ENCODE measurements at regions not wholly inside any gene's neighbourhood (a gene's known extent, or its start where the extent isn't known, plus 50 kb on each side); places are given as distances from the start of the nearest gene placed in this dataset.

DNA sequence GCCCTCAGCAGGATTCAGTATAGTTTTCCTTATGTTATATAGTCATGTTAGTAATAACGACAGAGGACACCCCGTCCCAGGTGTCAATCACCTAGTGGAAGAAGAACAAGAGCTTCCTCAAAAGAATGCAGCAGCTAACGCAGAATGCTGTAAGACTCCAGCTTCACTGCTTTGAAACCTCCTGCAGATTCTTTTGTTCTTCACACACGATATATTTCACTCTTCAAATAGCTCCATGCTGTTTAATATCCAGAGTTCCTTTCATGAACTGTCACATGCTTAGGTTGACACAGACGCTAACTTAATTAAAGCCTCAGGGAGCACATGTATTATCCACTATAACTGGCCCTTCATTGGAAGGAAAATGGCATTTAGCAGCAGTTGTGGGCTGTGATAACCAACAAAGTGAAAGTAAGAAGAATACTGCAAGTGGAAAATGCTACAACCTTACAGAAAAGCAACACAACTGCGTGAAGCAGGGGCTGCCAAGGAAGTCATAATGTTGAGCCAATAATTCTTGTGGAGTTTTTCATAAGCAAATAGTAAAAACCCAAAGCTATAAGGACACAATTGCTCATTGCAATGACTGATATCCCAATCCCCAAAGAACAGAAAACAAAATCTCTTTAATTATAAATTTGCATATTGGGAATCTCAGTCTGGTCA lies 387.5 kb downstream of the PLK2 start:
- no peak overlapping the region for H3K9ac ChIP-seq (ENCODE audit: control insufficient read depth, extremely low read depth, insufficient read depth, low read length)
- no peaks in the 10 kb centered on the region for H3K4me1 ChIP-seq (ENCODE audit: control insufficient read depth, extremely low read depth, insufficient read depth, low read length)
- no peaks in the 10 kb centered on the region for H3K27me3 ChIP-seq (ENCODE audit: control insufficient read depth, extremely low read depth, insufficient read depth, low read length)
- H3K4me2 ChIP-seq (ENCODE audit: control insufficient read depth, extremely low read depth, insufficient read depth, low read depth, low read length), result no peak overlapping the region
- no peak for FAIRE-seq
- H3K27ac ChIP-seq (ENCODE audit: control insufficient read depth, insufficient read depth, low read length), result no peak overlapping the region
- no peak overlapping the region for H2AFZ ChIP-seq (ENCODE audit: control insufficient read depth, low read length)
- TF ChIP-seq, protein P1, sequence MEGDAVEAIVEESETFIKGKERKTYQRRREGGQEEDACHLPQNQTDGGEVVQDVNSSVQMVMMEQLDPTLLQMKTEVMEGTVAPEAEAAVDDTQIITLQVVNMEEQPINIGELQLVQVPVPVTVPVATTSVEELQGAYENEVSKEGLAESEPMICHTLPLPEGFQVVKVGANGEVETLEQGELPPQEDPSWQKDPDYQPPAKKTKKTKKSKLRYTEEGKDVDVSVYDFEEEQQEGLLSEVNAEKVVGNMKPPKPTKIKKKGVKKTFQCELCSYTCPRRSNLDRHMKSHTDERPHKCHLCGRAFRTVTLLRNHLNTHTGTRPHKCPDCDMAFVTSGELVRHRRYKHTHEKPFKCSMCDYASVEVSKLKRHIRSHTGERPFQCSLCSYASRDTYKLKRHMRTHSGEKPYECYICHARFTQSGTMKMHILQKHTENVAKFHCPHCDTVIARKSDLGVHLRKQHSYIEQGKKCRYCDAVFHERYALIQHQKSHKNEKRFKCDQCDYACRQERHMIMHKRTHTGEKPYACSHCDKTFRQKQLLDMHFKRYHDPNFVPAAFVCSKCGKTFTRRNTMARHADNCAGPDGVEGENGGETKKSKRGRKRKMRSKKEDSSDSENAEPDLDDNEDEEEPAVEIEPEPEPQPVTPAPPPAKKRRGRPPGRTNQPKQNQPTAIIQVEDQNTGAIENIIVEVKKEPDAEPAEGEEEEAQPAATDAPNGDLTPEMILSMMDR (optimal IDR thresholded peaks at IDR 0.05 in 1 of 3, IDR thresholded peaks at IDR 0.05 in 1 of 3, conservative IDR thresholded peaks at IDR 0.05 in 1 of 3; ENCODE audit: extremely low read depth in 1 of 3, insufficient read depth in 2 of 3, low read length in 3 of 3), result no peak
- TF ChIP-seq EZH2 (IDR thresholded peaks at IDR 0.05; ENCODE audit: low read length), result no peak
- DNase-seq (ENCODE audit: low read depth, low spot score), result no peak
- dilution Hi-C loops (cut with MboI; ENCODE audit: extremely low pct_ligation_motif_present, low sequenced_read_pairs), result no loop called here
- no peaks in the 10 kb centered on the region for H4K20me1 ChIP-seq (ENCODE audit: control insufficient read depth, extremely low read depth, insufficient read depth, low read length)
- no peaks in the 10 kb centered on the region for H3K9me1 ChIP-seq (ENCODE audit: control insufficient read depth, extremely low read depth, insufficient read depth, low read length)
- no peaks in the 10 kb centered on the region for H3K9me3 ChIP-seq (ENCODE audit: control insufficient read depth, low read depth, low read length)
- no peaks in the 10 kb centered on the region for H3K36me3 ChIP-seq (ENCODE audit: control insufficient read depth in 2 of 2, extremely low read depth in 1 of 2, insufficient read depth in 2 of 2, low read length in 2 of 2)
- no peak overlapping the region for H3K4me3 ChIP-seq (ENCODE audit: control insufficient read depth in 2 of 3, extremely low read depth in 1 of 3, insufficient read depth in 2 of 3, low read depth in 1 of 3, low read length in 3 of 3)
- H3K79me2 ChIP-seq (ENCODE audit: control insufficient read depth, insufficient read depth, low read length), result no peaks in the 10 kb centered on the region

DNA sequence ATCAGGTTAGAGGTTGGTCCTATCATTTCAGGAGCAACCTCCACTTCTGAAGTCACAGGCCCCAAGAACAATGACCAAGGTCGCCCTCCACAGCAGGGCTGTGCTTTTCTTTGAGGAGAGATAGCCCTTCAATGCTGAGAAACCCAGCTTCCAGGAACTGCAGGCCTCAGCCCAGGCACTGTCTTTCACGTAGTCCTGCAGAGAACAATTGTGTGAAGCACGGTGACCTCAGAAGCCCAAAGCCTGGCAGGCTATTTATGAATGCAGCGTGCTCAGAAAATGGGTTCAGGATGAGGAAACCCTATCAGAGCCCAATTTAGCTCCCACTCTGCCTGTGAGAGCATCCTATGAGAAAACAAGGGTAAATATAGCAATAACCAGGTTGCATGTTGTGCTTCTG lies 388.3 kb downstream of the PLK2 start:
- H3K27ac ChIP-seq (ENCODE audit: control insufficient read depth, insufficient read depth, low read length), result no peak overlapping the region
- H3K4me3 ChIP-seq (ENCODE audit: control insufficient read depth in 2 of 3, extremely low read depth in 1 of 3, insufficient read depth in 2 of 3, low read depth in 1 of 3, low read length in 3 of 3), result no peak overlapping the region
- no peaks in the 10 kb centered on the region for H3K36me3 ChIP-seq (ENCODE audit: control insufficient read depth in 2 of 2, extremely low read depth in 1 of 2, insufficient read depth in 2 of 2, low read length in 2 of 2)
- H3K9me3 ChIP-seq (ENCODE audit: control insufficient read depth, low read depth, low read length), result no peaks in the 10 kb centered on the region
- H4K20me1 ChIP-seq (ENCODE audit: control insufficient read depth, extremely low read depth, insufficient read depth, low read length), result no peaks in the 10 kb centered on the region
- H3K27me3 ChIP-seq (ENCODE audit: control insufficient read depth, extremely low read depth, insufficient read depth, low read length), result no peaks in the 10 kb centered on the region
- no peak for FAIRE-seq
- H3K4me2 ChIP-seq (ENCODE audit: control insufficient read depth, extremely low read depth, insufficient read depth, low read depth, low read length), result no peak overlapping the region
- DNase-seq (ENCODE audit: low read depth, low spot score), result no peak
- no peaks in the 10 kb centered on the region for H3K4me1 ChIP-seq (ENCODE audit: control insufficient read depth, extremely low read depth, insufficient read depth, low read length)
- dilution Hi-C loops (cut with MboI; ENCODE audit: extremely low pct_ligation_motif_present, low sequenced_read_pairs), result no loop called here
- no peaks in the 10 kb centered on the region for H3K79me2 ChIP-seq (ENCODE audit: control insufficient read depth, insufficient read depth, low read length)
- H2AFZ ChIP-seq (ENCODE audit: control insufficient read depth, low read length), result no peak overlapping the region
- TF ChIP-seq EZH2 (IDR thresholded peaks at IDR 0.05; ENCODE audit: low read length), result no peak
- TF ChIP-seq, protein P1 (optimal IDR thresholded peaks at IDR 0.05 in 1 of 3, IDR thresholded peaks at IDR 0.05 in 1 of 3, conservative IDR thresholded peaks at IDR 0.05 in 1 of 3; ENCODE audit: extremely low read depth in 1 of 3, insufficient read depth in 2 of 3, low read length in 3 of 3), result no peak
- no peak overlapping the region for H3K9ac ChIP-seq (ENCODE audit: control insufficient read depth, extremely low read depth, insufficient read depth, low read length)
- no peaks in the 10 kb centered on the region for H3K9me1 ChIP-seq (ENCODE audit: control insufficient read depth, extremely low read depth, insufficient read depth, low read length)
